ENCODE measurements at regions not wholly inside any gene's neighbourhood (a gene's known extent, or its start where the extent isn't known, plus 50 kb on each side); places are given as distances from the start of the nearest gene placed in this dataset.

DNA sequence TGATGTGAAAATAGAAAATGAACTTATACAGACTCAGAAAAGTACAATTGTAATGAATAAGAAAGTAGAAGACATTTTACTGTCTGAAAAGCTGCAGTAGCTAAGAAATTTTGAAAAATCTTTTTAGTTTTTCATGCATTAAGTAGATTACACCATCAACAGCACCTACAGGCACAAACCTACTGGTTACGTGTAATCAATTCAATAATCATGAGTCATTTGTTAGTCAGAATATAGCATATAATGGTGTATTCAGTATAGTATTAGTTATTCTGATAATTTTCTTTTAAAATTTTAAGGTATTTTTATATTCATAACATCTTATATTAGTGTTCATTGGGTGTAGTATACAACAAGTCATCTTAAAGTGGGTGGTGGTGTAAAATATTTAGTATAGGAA lies 550.5 kb upstream of the GBE1 start:
- TF ChIP-seq, protein P1, sequence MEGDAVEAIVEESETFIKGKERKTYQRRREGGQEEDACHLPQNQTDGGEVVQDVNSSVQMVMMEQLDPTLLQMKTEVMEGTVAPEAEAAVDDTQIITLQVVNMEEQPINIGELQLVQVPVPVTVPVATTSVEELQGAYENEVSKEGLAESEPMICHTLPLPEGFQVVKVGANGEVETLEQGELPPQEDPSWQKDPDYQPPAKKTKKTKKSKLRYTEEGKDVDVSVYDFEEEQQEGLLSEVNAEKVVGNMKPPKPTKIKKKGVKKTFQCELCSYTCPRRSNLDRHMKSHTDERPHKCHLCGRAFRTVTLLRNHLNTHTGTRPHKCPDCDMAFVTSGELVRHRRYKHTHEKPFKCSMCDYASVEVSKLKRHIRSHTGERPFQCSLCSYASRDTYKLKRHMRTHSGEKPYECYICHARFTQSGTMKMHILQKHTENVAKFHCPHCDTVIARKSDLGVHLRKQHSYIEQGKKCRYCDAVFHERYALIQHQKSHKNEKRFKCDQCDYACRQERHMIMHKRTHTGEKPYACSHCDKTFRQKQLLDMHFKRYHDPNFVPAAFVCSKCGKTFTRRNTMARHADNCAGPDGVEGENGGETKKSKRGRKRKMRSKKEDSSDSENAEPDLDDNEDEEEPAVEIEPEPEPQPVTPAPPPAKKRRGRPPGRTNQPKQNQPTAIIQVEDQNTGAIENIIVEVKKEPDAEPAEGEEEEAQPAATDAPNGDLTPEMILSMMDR (IDR thresholded peaks at IDR 0.05; ENCODE audit: insufficient read depth, low read length, poor library complexity, severe bottlenecking): no peak
- no peak for TF ChIP-seq EZH2phosphoT487 (conservative IDR thresholded peaks at IDR 0.05; ENCODE audit: low read length)

Data from SU-DHL-6 (cell line).